PC-3 (cell line): ENCODE measurements at regions not wholly inside any gene's neighbourhood (a gene's known extent, or its start where the extent isn't known, plus 50 kb on each side); places are given as distances from the start of the nearest gene placed in this dataset.

Experiments used
- EZH2 ChIP-seq: fragments of 300-600 bp; sonication (generic); IDR thresholded peaks from one replicate; pipeline ENCODE4 v1.6.1; 2017; ENCODE audit warnings: antibody characterized with exemption, mild to moderate bottlenecking, low read length; ENCODE audit not compliant: unreplicated experiment
- TF ChIP-seq, protein P1 (sequence below): fragments of 300-600 bp; sonication (generic); conservative IDR thresholded peaks from 2 replicates; pipeline ENCODE4 v1.5.1; 2017; ENCODE audit warnings: antibody characterized with exemption, low read depth, mild to moderate bottlenecking, low read length

DNA sequence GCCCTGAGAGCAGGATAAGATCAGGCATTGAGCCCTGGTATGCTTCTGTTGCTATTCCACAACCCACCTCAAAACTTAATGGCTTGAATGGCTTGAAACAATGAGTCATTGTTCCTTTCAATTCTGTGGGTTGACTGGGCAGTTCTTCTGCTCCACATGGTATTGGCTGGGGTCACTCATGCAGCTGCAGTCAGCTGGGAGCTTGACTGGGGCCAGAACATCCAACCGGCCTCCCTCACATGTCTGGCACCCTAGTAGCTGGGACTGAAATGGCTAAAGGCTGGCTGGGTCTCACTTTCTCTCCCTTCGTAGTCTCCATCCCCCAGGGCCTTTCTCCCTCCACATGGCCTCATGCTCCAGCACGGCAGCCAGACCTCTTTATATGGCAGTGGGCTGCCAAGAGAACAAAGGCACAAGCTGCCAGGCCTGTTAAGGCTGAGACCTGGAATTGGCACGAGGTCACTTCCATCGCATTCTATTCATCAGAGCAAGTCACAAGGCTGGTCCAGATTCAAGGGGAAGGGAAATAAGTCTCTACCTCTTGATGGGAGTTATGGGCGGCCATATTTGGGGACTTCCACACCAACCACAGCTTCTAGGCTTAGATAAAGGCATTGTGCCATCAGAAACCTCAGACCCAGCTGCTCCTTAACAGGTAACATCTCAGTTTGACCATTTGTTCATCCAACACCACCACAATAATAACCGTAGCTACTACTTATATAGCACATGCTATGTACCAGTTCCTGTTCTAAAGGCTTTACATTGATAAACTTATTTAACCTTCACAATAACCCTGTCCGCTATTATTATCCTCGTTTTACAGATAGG is 159.7 kb upstream of the ATP6AP2 start:
- TF ChIP-seq, protein P1, sequence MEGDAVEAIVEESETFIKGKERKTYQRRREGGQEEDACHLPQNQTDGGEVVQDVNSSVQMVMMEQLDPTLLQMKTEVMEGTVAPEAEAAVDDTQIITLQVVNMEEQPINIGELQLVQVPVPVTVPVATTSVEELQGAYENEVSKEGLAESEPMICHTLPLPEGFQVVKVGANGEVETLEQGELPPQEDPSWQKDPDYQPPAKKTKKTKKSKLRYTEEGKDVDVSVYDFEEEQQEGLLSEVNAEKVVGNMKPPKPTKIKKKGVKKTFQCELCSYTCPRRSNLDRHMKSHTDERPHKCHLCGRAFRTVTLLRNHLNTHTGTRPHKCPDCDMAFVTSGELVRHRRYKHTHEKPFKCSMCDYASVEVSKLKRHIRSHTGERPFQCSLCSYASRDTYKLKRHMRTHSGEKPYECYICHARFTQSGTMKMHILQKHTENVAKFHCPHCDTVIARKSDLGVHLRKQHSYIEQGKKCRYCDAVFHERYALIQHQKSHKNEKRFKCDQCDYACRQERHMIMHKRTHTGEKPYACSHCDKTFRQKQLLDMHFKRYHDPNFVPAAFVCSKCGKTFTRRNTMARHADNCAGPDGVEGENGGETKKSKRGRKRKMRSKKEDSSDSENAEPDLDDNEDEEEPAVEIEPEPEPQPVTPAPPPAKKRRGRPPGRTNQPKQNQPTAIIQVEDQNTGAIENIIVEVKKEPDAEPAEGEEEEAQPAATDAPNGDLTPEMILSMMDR, result no peak
- TF ChIP-seq EZH2, result no peak
